DOHH2 (cell line): ENCODE measurements at regions not wholly inside any gene's neighbourhood (a gene's known extent, or its start where the extent isn't known, plus 50 kb on each side); places are given as distances from the start of the nearest gene placed in this dataset.

Experiments used
- CTCF ChIP-seq: fragments of 200-600 bp; sonication (generic); IDR thresholded peaks from one replicate; pipeline ENCODE4 v1.5.1; 2014; ENCODE audit warnings: antibody characterized with exemption, mild to moderate bottlenecking, low read depth, low read length; ENCODE audit not compliant: poor library complexity, severe bottlenecking
- EZH2phosphoT487 ChIP-seq: fragments of 200-600 bp; sonication (generic); IDR thresholded peaks from 2 replicates; pipeline ENCODE4 v1.6.1; 2017; ENCODE audit warnings: borderline replicate concordance, mild to moderate bottlenecking, antibody characterized with exemption, low read length, moderate library complexity, mixed read lengths

GRCh38 chr2:207387001-207387571 lies 142.7 kb upstream of the CREB1 start:
- TF ChIP-seq CTCF (no peak), EZH2phosphoT487 (no peak)
